ENCODE measurements at regions not wholly inside any gene's neighbourhood (a gene's known extent, or its start where the extent isn't known, plus 50 kb on each side); places are given as distances from the start of the nearest gene placed in this dataset.

DNA sequence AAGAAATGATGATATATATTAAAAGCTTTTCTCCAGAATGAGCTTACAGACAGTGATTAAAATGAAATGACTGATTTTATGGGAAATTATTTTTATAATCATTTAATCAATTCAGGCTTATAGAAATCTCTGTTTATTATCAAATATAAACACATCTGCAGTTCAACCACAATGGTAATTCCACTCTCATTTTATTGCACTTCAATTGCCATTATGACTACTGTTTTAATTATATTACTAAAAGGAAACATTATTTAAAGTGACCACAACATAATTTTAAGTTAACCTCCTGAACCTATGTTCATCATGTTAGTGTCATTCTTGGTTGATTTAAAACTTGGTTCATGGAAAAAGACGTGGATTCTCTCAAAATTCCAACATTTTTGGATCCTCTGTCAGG lies 536.3 kb downstream of the SLC6A15 start:
- Histone ChIP-seq H2AFZ (ENCODE audit: low read depth, low read length) (no peak overlapping the region), H3K4me3 (ENCODE audit: low read depth in 1 of 2, low read length in 2 of 2) (no peak overlapping the region), H3K79me2 (ENCODE audit: insufficient read depth, low read length) (no peaks in the 10 kb centered on the region), H4K20me1 (ENCODE audit: insufficient read depth, low read length) (no peaks in the 10 kb centered on the region), H3K4me2 (ENCODE audit: insufficient read depth, low read length) (no peak overlapping the region), H3K27ac (ENCODE audit: low read length) (no peak overlapping the region), H3K36me3 (ENCODE audit: insufficient read depth, low read length) (no peaks in the 10 kb centered on the region), H3K9me3 (ENCODE audit: insufficient read depth, low read length, severe bottlenecking) (no peaks in the 10 kb centered on the region), H3K27me3 (ENCODE audit: insufficient read depth, low read length, poor library complexity) (no peaks in the 10 kb centered on the region), H3K9ac (ENCODE audit: low read depth, low read length) (no peak overlapping the region), H3K4me1 (ENCODE audit: insufficient read depth, low read length) (no peaks in the 10 kb centered on the region)
- TF ChIP-seq, protein P1, sequence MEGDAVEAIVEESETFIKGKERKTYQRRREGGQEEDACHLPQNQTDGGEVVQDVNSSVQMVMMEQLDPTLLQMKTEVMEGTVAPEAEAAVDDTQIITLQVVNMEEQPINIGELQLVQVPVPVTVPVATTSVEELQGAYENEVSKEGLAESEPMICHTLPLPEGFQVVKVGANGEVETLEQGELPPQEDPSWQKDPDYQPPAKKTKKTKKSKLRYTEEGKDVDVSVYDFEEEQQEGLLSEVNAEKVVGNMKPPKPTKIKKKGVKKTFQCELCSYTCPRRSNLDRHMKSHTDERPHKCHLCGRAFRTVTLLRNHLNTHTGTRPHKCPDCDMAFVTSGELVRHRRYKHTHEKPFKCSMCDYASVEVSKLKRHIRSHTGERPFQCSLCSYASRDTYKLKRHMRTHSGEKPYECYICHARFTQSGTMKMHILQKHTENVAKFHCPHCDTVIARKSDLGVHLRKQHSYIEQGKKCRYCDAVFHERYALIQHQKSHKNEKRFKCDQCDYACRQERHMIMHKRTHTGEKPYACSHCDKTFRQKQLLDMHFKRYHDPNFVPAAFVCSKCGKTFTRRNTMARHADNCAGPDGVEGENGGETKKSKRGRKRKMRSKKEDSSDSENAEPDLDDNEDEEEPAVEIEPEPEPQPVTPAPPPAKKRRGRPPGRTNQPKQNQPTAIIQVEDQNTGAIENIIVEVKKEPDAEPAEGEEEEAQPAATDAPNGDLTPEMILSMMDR (IDR thresholded peaks at IDR 0.05; ENCODE audit: borderline replicate concordance, extremely low read depth, low read length, poor library complexity, severe bottlenecking): no peak
- TF ChIP-seq EZH2 (IDR thresholded peaks at IDR 0.05; ENCODE audit: borderline replicate concordance, low read depth, low read length, severe bottlenecking): no peak
- no peak for ATAC-seq (ENCODE audit: insufficient read depth, low read depth)
- no peak for DNase-seq

DNA sequence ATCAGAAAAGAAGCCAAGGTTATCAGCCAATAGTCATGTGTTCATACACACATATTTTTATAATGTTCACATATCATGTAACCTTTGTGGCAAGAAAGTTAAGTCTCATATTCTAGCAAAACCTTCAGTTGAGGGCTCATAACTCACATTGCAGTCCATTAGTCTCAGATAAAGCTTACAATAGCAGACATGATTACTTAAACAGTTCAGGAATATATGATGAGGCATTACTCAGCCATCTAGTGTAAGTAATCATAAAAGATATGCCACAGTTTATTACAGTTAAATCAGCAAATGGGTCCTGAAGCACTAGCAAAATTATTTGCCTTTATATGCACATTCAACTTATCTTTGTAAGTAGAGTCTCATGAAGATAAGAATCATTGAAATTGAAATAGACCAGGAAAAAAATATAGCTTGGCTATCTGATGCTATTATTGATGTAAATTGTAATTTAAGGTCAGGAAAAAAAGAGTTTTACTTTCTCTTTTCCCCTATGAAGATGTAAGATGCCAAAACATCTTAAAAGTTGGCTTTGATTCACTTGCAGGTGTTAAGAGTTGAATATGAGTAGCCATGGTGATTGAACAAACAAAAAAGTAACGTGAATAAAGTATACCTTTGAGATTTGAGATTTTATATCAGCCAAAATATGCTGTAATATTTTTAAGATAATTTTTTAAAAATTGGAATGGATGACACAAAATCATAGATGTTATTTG lies 537.0 kb downstream of the SLC6A15 start:
- no peaks in the 10 kb centered on the region for H3K79me2 ChIP-seq (ENCODE audit: insufficient read depth, low read length)
- H3K27ac ChIP-seq (ENCODE audit: low read length): no peak overlapping the region
- H3K27me3 ChIP-seq (ENCODE audit: insufficient read depth, low read length, poor library complexity): no peaks in the 10 kb centered on the region
- no peaks in the 10 kb centered on the region for H3K36me3 ChIP-seq (ENCODE audit: insufficient read depth, low read length)
- H2AFZ ChIP-seq (ENCODE audit: low read depth, low read length): no peak overlapping the region
- H3K9ac ChIP-seq (ENCODE audit: low read depth, low read length): no peak overlapping the region
- ATAC-seq (ENCODE audit: insufficient read depth, low read depth) (no peak), DNase-seq (no peak)
- H3K4me3 ChIP-seq (ENCODE audit: low read depth in 1 of 2, low read length in 2 of 2): no peak overlapping the region
- H3K4me1 ChIP-seq (ENCODE audit: insufficient read depth, low read length): no peaks in the 10 kb centered on the region
- no peaks in the 10 kb centered on the region for H3K9me3 ChIP-seq (ENCODE audit: insufficient read depth, low read length, severe bottlenecking)
- no peaks in the 10 kb centered on the region for H4K20me1 ChIP-seq (ENCODE audit: insufficient read depth, low read length)
- no peak for TF ChIP-seq EZH2 (IDR thresholded peaks at IDR 0.05; ENCODE audit: borderline replicate concordance, low read depth, low read length, severe bottlenecking)
- TF ChIP-seq, protein P1 (IDR thresholded peaks at IDR 0.05; ENCODE audit: borderline replicate concordance, extremely low read depth, low read length, poor library complexity, severe bottlenecking): no peak
- no peak overlapping the region for H3K4me2 ChIP-seq (ENCODE audit: insufficient read depth, low read length)

DNA sequence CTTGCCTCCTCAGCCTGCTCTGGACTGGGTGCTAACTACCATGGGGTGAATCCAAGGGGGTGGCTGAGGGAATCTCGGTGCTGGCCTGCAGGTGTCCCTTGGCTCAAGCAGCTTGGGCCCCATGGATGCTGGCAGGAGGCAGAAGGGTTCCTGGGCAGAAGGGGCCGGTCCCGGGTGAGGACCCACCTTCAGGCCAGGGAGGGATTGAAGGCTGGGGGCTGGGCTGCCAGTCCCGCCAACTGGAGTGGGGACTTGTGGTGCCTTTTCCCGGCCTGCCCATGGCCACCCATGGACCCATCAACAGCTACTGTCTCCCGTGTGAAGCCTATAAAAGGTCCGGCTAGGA lies 550.1 kb downstream of the SLC6A15 start:
- Histone ChIP-seq H3K27me3 (ENCODE audit: insufficient read depth, low read length, poor library complexity) (no peaks in the 10 kb centered on the region), H2AFZ (ENCODE audit: low read depth, low read length) (no peak overlapping the region), H3K79me2 (ENCODE audit: insufficient read depth, low read length) (no peaks in the 10 kb centered on the region), H3K4me2 (ENCODE audit: insufficient read depth, low read length) (no peak overlapping the region), H3K4me3 (ENCODE audit: low read depth in 1 of 2, low read length in 2 of 2) (no peak overlapping the region), H4K20me1 (ENCODE audit: insufficient read depth, low read length) (no peaks in the 10 kb centered on the region), H3K4me1 (ENCODE audit: insufficient read depth, low read length) (no peaks in the 10 kb centered on the region), H3K36me3 (ENCODE audit: insufficient read depth, low read length) (no peaks in the 10 kb centered on the region), H3K27ac (ENCODE audit: low read length) (no peak overlapping the region), H3K9ac (ENCODE audit: low read depth, low read length) (no peak overlapping the region), H3K9me3 (ENCODE audit: insufficient read depth, low read length, severe bottlenecking) (peaks cover 2% of the 10 kb centered on the region)
- DNase-seq (no peak), ATAC-seq (ENCODE audit: insufficient read depth, low read depth) (no peak)
- TF ChIP-seq, protein P1 (IDR thresholded peaks at IDR 0.05; ENCODE audit: borderline replicate concordance, extremely low read depth, low read length, poor library complexity, severe bottlenecking): no peak
- TF ChIP-seq EZH2 (IDR thresholded peaks at IDR 0.05; ENCODE audit: borderline replicate concordance, low read depth, low read length, severe bottlenecking): no peak

Measured in DND-41 (cell line).